MM.1S (cell line): ENCODE measurements at regions not wholly inside any gene's neighbourhood (a gene's known extent, or its start where the extent isn't known, plus 50 kb on each side); places are given as distances from the start of the nearest gene placed in this dataset.

Experiments used
- DNase-seq: peaks from one replicate; pipeline ENCODE4 v3.0.0-alpha.2; 2015
- H2AFZ ChIP-seq: fragments of 300-600 bp; sonication (generic); 2 replicates; pipeline ENCODE4 v1.6.0; 2016; ENCODE audit warnings: antibody characterized with exemption, low read length
- H3F3A ChIP-seq: fragments of 300-600 bp; sonication (generic); 2 replicates; pipeline ENCODE4 v1.6.1; 2016; ENCODE audit warnings: mild to moderate bottlenecking, antibody characterized with exemption, low read length, moderate library complexity, mixed read lengths; ENCODE audit not compliant: insufficient read depth
- H3K27ac ChIP-seq: fragments of 300-600 bp; sonication (generic); 2 replicates; pipeline ENCODE4 v1.5.1; 2016; ENCODE audit warnings: mild to moderate bottlenecking, low read length
- H3K27me3 ChIP-seq: fragments of 300-600 bp; sonication (generic); replicated peaks from 2 replicates; pipeline ENCODE4 v1.6.0; 2016; ENCODE audit warnings: low read length; ENCODE audit not compliant: insufficient read depth
- H3K36me3 ChIP-seq: fragments of 300-600 bp; sonication (generic); replicated peaks from 2 replicates; pipeline ENCODE4 v1.6.1; 2016; ENCODE audit warnings: mild to moderate bottlenecking, low read length, mixed read lengths; ENCODE audit not compliant: insufficient read depth
- H3K4me1 ChIP-seq: fragments of 300-600 bp; sonication (generic); 2 replicates; pipeline ENCODE4 v1.6.1; 2016; ENCODE audit warnings: low read length, mixed read lengths
- H3K4me2 ChIP-seq: fragments of 300-600 bp; sonication (generic); 2 replicates; pipeline ENCODE4 v1.6.0; 2016; ENCODE audit warnings: low read depth, low read length
- H3K4me3 ChIP-seq: fragments of 300-600 bp; sonication (generic); 2 replicates; pipeline ENCODE4 v1.5.1; 2016; ENCODE audit warnings: low read length, mixed read lengths
- H3K79me2 ChIP-seq: fragments of 300-600 bp; sonication (generic); 2 replicates; pipeline ENCODE4 v1.6.1; 2016; ENCODE audit warnings: mixed run types, low read length, mixed read lengths
- H3K9ac ChIP-seq: fragments of 300-600 bp; sonication (generic); 2 replicates; pipeline ENCODE4 v1.6.1; 2016; ENCODE audit warnings: low read length, mixed read lengths
- H3K9me2 ChIP-seq: fragments of 300-600 bp; sonication (generic); replicated peaks from 2 replicates; pipeline ENCODE4 v1.6.1; 2016; ENCODE audit warnings: mild to moderate bottlenecking, low read length, mixed read lengths; ENCODE audit not compliant: insufficient read depth
- H3K9me3 ChIP-seq: fragments of 300-600 bp; sonication (generic); replicated peaks from 2 replicates; pipeline ENCODE4 v1.6.1; 2016; ENCODE audit warnings: mild to moderate bottlenecking, low read length, mixed read lengths; ENCODE audit not compliant: insufficient read depth
- H4K20me1 ChIP-seq: fragments of 300-600 bp; sonication (generic); 2 replicates; pipeline ENCODE4 v1.6.1; 2016; ENCODE audit warnings: mild to moderate bottlenecking, low read length, moderate library complexity, mixed read lengths; ENCODE audit not compliant: insufficient read depth
- EZH2 ChIP-seq: fragments of 300-600 bp; sonication (generic); optimal IDR thresholded peaks from 2 replicates; pipeline ENCODE3; 2017; ENCODE audit warnings: low read depth, mild to moderate bottlenecking, antibody characterized with exemption, low read length, mixed read lengths
- EZH2phosphoT487 ChIP-seq: fragments of 300-600 bp; sonication (generic); IDR thresholded peaks from 2 replicates; pipeline ENCODE4 v1.6.1; 2018; ENCODE audit warnings: antibody characterized with exemption, low read length
- TF ChIP-seq, protein P1 (sequence below): fragments of 300-600 bp; sonication (generic); IDR thresholded peaks from 2 replicates; pipeline ENCODE4 v1.5.1; 2016; ENCODE audit warnings: antibody characterized with exemption, low read length, mixed read lengths

DNA sequence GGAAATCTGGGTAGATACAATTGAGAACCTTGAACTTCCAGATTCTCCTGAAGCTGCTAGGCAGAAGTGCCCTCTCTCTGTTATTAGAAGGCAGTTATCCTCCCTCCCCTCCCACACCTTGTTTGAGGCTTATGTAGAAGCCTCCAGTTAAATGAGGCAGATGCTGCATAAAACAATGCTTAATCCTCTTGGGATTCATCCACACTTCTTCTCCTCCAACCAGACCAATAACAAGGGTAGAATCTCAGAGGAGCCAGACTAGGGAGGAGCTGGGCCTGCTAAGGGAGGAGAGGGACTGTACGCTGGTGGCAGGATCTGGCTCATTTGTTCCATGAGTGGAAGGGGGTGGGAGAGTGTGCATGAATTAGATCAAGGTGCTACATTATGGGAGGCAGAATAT is 88.3 kb upstream of the PRR23C start:
- Histone ChIP-seq H2AFZ (no peak overlapping the region), H3K9me2 (no peaks in the 10 kb centered on the region), H3K4me3 (no peak overlapping the region), H3K27ac (no peak overlapping the region), H3K27me3 (no peaks in the 10 kb centered on the region), H4K20me1 (no peaks in the 10 kb centered on the region), H3K4me2 (no peak overlapping the region), H3K9me3 (no peaks in the 10 kb centered on the region), H3K9ac (no peak overlapping the region), H3K4me1 (no peaks in the 10 kb centered on the region), H3K79me2 (no peaks in the 10 kb centered on the region), H3F3A (no peaks in the 10 kb centered on the region), H3K36me3 (no peaks in the 10 kb centered on the region)
- no peak for DNase-seq
- TF ChIP-seq EZH2phosphoT487 = no peak
- no peak for TF ChIP-seq EZH2
- TF ChIP-seq, protein P1, sequence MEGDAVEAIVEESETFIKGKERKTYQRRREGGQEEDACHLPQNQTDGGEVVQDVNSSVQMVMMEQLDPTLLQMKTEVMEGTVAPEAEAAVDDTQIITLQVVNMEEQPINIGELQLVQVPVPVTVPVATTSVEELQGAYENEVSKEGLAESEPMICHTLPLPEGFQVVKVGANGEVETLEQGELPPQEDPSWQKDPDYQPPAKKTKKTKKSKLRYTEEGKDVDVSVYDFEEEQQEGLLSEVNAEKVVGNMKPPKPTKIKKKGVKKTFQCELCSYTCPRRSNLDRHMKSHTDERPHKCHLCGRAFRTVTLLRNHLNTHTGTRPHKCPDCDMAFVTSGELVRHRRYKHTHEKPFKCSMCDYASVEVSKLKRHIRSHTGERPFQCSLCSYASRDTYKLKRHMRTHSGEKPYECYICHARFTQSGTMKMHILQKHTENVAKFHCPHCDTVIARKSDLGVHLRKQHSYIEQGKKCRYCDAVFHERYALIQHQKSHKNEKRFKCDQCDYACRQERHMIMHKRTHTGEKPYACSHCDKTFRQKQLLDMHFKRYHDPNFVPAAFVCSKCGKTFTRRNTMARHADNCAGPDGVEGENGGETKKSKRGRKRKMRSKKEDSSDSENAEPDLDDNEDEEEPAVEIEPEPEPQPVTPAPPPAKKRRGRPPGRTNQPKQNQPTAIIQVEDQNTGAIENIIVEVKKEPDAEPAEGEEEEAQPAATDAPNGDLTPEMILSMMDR = no peak

DNA sequence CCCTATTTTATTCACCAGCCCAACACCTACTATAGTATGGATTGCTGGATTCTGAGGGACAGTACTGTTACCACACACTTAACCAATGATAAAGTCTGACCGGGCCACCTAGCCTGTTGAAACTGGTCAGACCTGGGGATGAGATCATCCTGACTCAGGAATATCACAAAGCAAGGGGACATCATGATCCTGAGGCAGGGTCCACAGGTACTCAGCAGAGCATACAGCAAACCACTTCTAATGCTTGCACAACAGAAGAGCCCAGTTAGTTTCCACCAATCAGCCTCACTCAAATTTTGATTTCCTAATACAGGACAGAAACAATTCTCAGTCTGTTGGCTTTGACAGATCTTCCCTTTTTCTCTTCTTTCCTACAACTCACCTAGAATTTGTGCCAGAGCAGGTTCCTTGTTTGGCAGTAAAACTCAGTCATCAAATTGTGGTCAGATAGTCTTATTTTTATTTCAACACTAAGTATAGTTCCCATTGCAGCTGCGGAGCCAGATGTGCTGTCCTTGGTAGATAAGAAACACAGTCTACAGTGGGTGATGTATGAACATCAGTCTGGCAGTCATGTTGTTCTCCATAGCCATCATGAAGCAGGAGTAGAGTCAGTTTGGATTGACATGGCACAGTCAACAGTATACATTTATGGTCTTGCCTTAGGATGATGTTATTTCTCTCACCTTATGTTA is 90.1 kb upstream of the PRR23C start:
- TF ChIP-seq, protein P1 = no peak
- TF ChIP-seq EZH2 = no peak
- no peak for TF ChIP-seq EZH2phosphoT487

GRCh38 chr3:139135657-139136056 is 91.0 kb upstream of the PRR23C start:
- Histone ChIP-seq H3K36me3 (no peaks in the 10 kb centered on the region), H2AFZ (no peak overlapping the region), H3F3A (no peaks in the 10 kb centered on the region), H3K27ac (no peak overlapping the region), H3K4me3 (no peak overlapping the region), H3K4me2 (no peak overlapping the region), H3K9ac (no peak overlapping the region), H3K27me3 (no peaks in the 10 kb centered on the region), H3K4me1 (no peaks in the 10 kb centered on the region), H4K20me1 (no peaks in the 10 kb centered on the region), H3K9me3 (no peaks in the 10 kb centered on the region), H3K79me2 (no peaks in the 10 kb centered on the region), H3K9me2 (no peaks in the 10 kb centered on the region)
- TF ChIP-seq EZH2phosphoT487 = no peak
- TF ChIP-seq, protein P1 = no peak
- TF ChIP-seq EZH2 = no peak
- DNase-seq = no peak

More for the DNA sequence above, 90.1 kb upstream of the PRR23C start:
- no peaks in the 10 kb centered on the region for H3K27me3 ChIP-seq
- no peak overlapping the region for H2AFZ ChIP-seq
- DNase-seq = no peak
- no peaks in the 10 kb centered on the region for H3K4me1 ChIP-seq
- H3K9me2 ChIP-seq = no peaks in the 10 kb centered on the region
- H3K4me2 ChIP-seq = no peak overlapping the region
- no peak overlapping the region for H3K4me3 ChIP-seq
- no peaks in the 10 kb centered on the region for H3F3A ChIP-seq
- no peaks in the 10 kb centered on the region for H3K9me3 ChIP-seq
- no peak overlapping the region for H3K9ac ChIP-seq
- no peaks in the 10 kb centered on the region for H3K36me3 ChIP-seq
- H3K79me2 ChIP-seq = no peaks in the 10 kb centered on the region
- H3K27ac ChIP-seq = no peak overlapping the region
- no peaks in the 10 kb centered on the region for H4K20me1 ChIP-seq
